HG03571 (cell line): ENCODE measurements at regions not wholly inside any gene's neighbourhood (a gene's known extent, or its start where the extent isn't known, plus 50 kb on each side); places are given as distances from the start of the nearest gene placed in this dataset.

ENCODE experiments used
- ATAC-seq: cut with Tn5 transposase; IDR thresholded peaks from one replicate; pipeline ENCODE4 v1.9.1; 2021; ENCODE audit not compliant: unreplicated experiment

GRCh38 chr6:14321992-14322772 lies 204.6 kb downstream of the CD83 start:
- ATAC-seq, result no peak

GRCh38 chr6:14322841-14323240 lies 205.3 kb downstream of the CD83 start:
- no peak for ATAC-seq

- ATAC-seq, result no peak
These were observed 209.2 kb downstream of the CD83 start for GRCh38 chr6:14326774-14327173.

GRCh38 chr6:14328163-14328562 lies 210.6 kb downstream of the CD83 start:
- ATAC-seq, result no peak

- no peak for ATAC-seq
These were observed 216.2 kb downstream of the CD83 start for GRCh38 chr6:14333556-14334305.

GRCh38 chr6:14335071-14335470 lies 217.5 kb downstream of the CD83 start:
- no peak for ATAC-seq

GRCh38 chr6:14337152-14337551 lies 219.6 kb downstream of the CD83 start:
- ATAC-seq, result no peak

- no peak for ATAC-seq
These were observed 221.6 kb downstream of the CD83 start for GRCh38 chr6:14339172-14339571.

GRCh38 chr6:14339711-14340584 lies 222.4 kb downstream of the CD83 start:
- no peak for ATAC-seq

GRCh38 chr6:14344486-14344885 lies 226.9 kb downstream of the CD83 start:
- no peak for ATAC-seq

- ATAC-seq, result no peak
These were observed 230.8 kb downstream of the CD83 start for GRCh38 chr6:14348389-14348788.

- ATAC-seq, result no peak
These were observed 231.9 kb downstream of the CD83 start for GRCh38 chr6:14349507-14349906.

- ATAC-seq, result no peak
These were observed 232.6 kb downstream of the CD83 start for GRCh38 chr6:14350210-14350609.

- ATAC-seq, result no peak
These were observed 235.7 kb downstream of the CD83 start for GRCh38 chr6:14353281-14353680.

- no peak for ATAC-seq
These were observed 236.2 kb downstream of the CD83 start for GRCh38 chr6:14353798-14354197.

GRCh38 chr6:14354919-14355572 lies 237.5 kb downstream of the CD83 start:
- no peak for ATAC-seq

- no peak for ATAC-seq
These were observed 241.9 kb downstream of the CD83 start for GRCh38 chr6:14359438-14359837.

- no peak for ATAC-seq
These were observed 243.0 kb downstream of the CD83 start for GRCh38 chr6:14360565-14360964.

- no peak for ATAC-seq
These were observed 243.7 kb downstream of the CD83 start for GRCh38 chr6:14361297-14361696.

GRCh38 chr6:14361956-14362587 lies 244.5 kb downstream of the CD83 start:
- ATAC-seq, result no peak
